IMR-90 (cell line): ENCODE measurements at regions not wholly inside any gene's neighbourhood (a gene's known extent, or its start where the extent isn't known, plus 50 kb on each side); places are given as distances from the start of the nearest gene placed in this dataset.

Experiments used
- ATAC-seq: fragments of 200-7000 bp; cut with Tn5 transposase; 2 replicates; pipeline ENCODE4 v1.9.1; 2020; ENCODE audit warnings: low read depth, mild to moderate bottlenecking, moderate library complexity
- BruUV-seq: library from RNA; stranded (reverse); fragments of 400-500 nt; replicated peaks from 2 replicates; lab custom pipeline; 2021; lab: Mats Ljungman, UMichigan
- CTCF ChIA-PET: fragments of 300-600 bp; formaldehyde crosslinking; extraction: SDS; loops from one replicate; lab custom pipeline; 2021; ENCODE audit warnings: antibody characterized with exemption; lab: Yijun Ruan, JAX
- POLR2A ChIA-PET: fragments of 300-600 bp; sonication (Branson Sonifier 250); formaldehyde crosslinking; loops from one replicate; lab custom pipeline; 2022; ENCODE audit warnings: antibody characterized with exemption; ENCODE audit not compliant: unreplicated experiment; lab: Charles Lee
- DNase-seq: peaks from one replicate; pipeline ENCODE4 v3.0.0; 2013
- H2AFZ ChIP-seq: replicated peaks from 2 replicates; pipeline ENCODE3; 2013; ENCODE audit warnings: low read length, mild to moderate bottlenecking; ENCODE audit not compliant: poor library complexity
- H2AK5ac ChIP-seq: 2 replicates; pipeline ENCODE4 v1.6.1; 2013; ENCODE audit warnings: low read depth, low read length, inconsistent platforms
- H2AK9ac ChIP-seq: replicated peaks from 2 replicates; pipeline ENCODE3; 2013; ENCODE audit warnings: mild to moderate bottlenecking, low read depth, low read length, moderate library complexity; ENCODE audit not compliant: poor library complexity
- H2BK120ac ChIP-seq: 2 replicates; pipeline ENCODE4 v1.6.1; 2013; ENCODE audit warnings: low read depth, low read length, inconsistent platforms
- H2BK15ac ChIP-seq: 3 replicates; pipeline ENCODE4 v1.6.1; 2013; ENCODE audit warnings: low read depth, low read length, inconsistent platforms
- H2BK20ac ChIP-seq: 2 replicates; pipeline ENCODE4 v1.6.1; 2013; ENCODE audit warnings: low read depth, mild to moderate bottlenecking, inconsistent platforms, low read length, moderate library complexity
- H2BK5ac ChIP-seq: 2 replicates; pipeline ENCODE4 v1.6.1; 2013; ENCODE audit warnings: mild to moderate bottlenecking, low read depth, low read length, inconsistent platforms; ENCODE audit not compliant: poor library complexity, severe bottlenecking
- H3K14ac ChIP-seq: replicated peaks from 2 replicates; pipeline ENCODE4 v1.6.1; 2013; ENCODE audit warnings: low read depth, low read length, inconsistent platforms
- H3K18ac ChIP-seq: 2 replicates; pipeline ENCODE4 v1.6.1; 2013; ENCODE audit warnings: low read depth, low read length, control low read depth
- H3K23ac ChIP-seq: 2 replicates; pipeline ENCODE4 v1.6.1; 2013; ENCODE audit warnings: low read depth, low read length, inconsistent platforms
- H3K27ac ChIP-seq: 2 replicates; pipeline ENCODE4 v1.5.1; 2013; ENCODE audit warnings: mild to moderate bottlenecking, control low read depth, low read length; ENCODE audit not compliant: insufficient read depth
- H3K27me3 ChIP-seq: 2 replicates; pipeline ENCODE4 v1.6.1; 2013; ENCODE audit warnings: low read length; ENCODE audit not compliant: control insufficient read depth, insufficient read depth
- H3K36me3 ChIP-seq: 2 replicates; pipeline ENCODE4 v1.6.1; 2013; ENCODE audit warnings: low read length, mixed read lengths; ENCODE audit not compliant: control insufficient read depth, insufficient read depth
- H3K4ac ChIP-seq: 2 replicates; pipeline ENCODE4 v1.6.1; 2013; ENCODE audit warnings: low read depth, low read length, inconsistent platforms
- H3K4me1 ChIP-seq: 2 replicates; pipeline ENCODE4 v1.6.1; 2013; ENCODE audit warnings: low read length, mixed read lengths; ENCODE audit not compliant: control insufficient read depth, insufficient read depth
- H3K4me2 ChIP-seq: 2 replicates; pipeline ENCODE4 v1.6.1; 2013; ENCODE audit warnings: low read depth, mild to moderate bottlenecking, control low read depth, low read length, moderate library complexity
- H3K4me3 ChIP-seq: 2 replicates; pipeline ENCODE4 v1.5.1; 2013; ENCODE audit warnings: low read depth, mild to moderate bottlenecking, control low read depth, low read length, moderate library complexity; ENCODE audit not compliant: insufficient read depth
- H3K56ac ChIP-seq: 2 replicates; pipeline ENCODE4 v1.6.1; 2013; ENCODE audit warnings: low read length, inconsistent platforms; ENCODE audit not compliant: insufficient read depth; ENCODE audit errors: extremely low read depth
- H3K79me1 ChIP-seq, 2 experiments: 2 replicates each; pipeline ENCODE4 v1.6.1; 2013; ENCODE audit warnings: low read length in 2 of 2, inconsistent platforms in 1 of 2, low read depth in 1 of 2
- H3K9ac ChIP-seq: 2 replicates; pipeline ENCODE4 v1.6.1; 2013; ENCODE audit warnings: low read depth, low read length, control low read depth
- H3K9me1 ChIP-seq: 2 replicates; pipeline ENCODE4 v1.6.1; 2013; ENCODE audit warnings: low read length, inconsistent platforms; ENCODE audit not compliant: insufficient read depth
- H3K9me3 ChIP-seq: 2 replicates; pipeline ENCODE4 v1.6.1; 2013; ENCODE audit warnings: low read length; ENCODE audit not compliant: control insufficient read depth, insufficient read depth
- H4K20me1 ChIP-seq: 2 replicates; pipeline ENCODE4 v1.6.1; 2013; ENCODE audit warnings: low read length, inconsistent platforms; ENCODE audit not compliant: insufficient read depth
- H4K5ac ChIP-seq: 2 replicates; pipeline ENCODE4 v1.6.1; 2013; ENCODE audit warnings: mild to moderate bottlenecking, low read depth, low read length, control low read depth
- H4K8ac ChIP-seq, 2 experiments: 2 replicates each; pipeline ENCODE4 v1.6.1; 2013; ENCODE audit warnings: low read depth in 2 of 2, low read length in 2 of 2, control low read depth in 1 of 2, inconsistent platforms in 1 of 2
- H4K91ac ChIP-seq: 2 replicates; pipeline ENCODE4 v1.6.1; 2013; ENCODE audit warnings: low read depth, low read length, inconsistent platforms; ENCODE audit not compliant: insufficient read depth
- BHLHE40 ChIP-seq: fragments of 150-350 bp; IDR thresholded peaks from 2 replicates; pipeline ENCODE4 v1.6.1; 2016; ENCODE audit warnings: mild to moderate bottlenecking, low read depth, low read length
- CEBPB ChIP-seq: IDR thresholded peaks from 2 replicates; pipeline ENCODE4 v1.6.1; 2012; ENCODE audit warnings: low read depth, low read length, improper control_type of control experiment
- CTCF ChIP-seq: conservative IDR thresholded peaks from 2 replicates; pipeline ENCODE4 v1.5.1; 2012; ENCODE audit warnings: mild to moderate bottlenecking, low read depth, low read length, improper control_type of control experiment
- ELK1 ChIP-seq: fragments of 150-350 bp; IDR thresholded peaks from 2 replicates; pipeline ENCODE4 v1.6.1; 2016; ENCODE audit warnings: low read depth, mild to moderate bottlenecking, low read length, moderate library complexity, borderline replicate concordance
- MAFK ChIP-seq: IDR thresholded peaks from 2 replicates; pipeline ENCODE4 v1.6.1; 2012; ENCODE audit warnings: low read depth, low read length, improper control_type of control experiment
- MAZ ChIP-seq: IDR thresholded peaks from 2 replicates; pipeline ENCODE4 v1.6.1; 2012; ENCODE audit warnings: low read depth, mild to moderate bottlenecking, low read length, improper control_type of control experiment, moderate library complexity, borderline replicate concordance
- NFE2L2 ChIP-seq: fragments of 150-350 bp; IDR thresholded peaks from 2 replicates; pipeline ENCODE4 v1.6.1; 2016; ENCODE audit warnings: low read depth, mild to moderate bottlenecking, low read length
- POLR2A ChIP-seq: IDR thresholded peaks from 2 replicates; pipeline ENCODE4 v1.6.1; 2012; ENCODE audit warnings: mild to moderate bottlenecking, low read depth, low read length
- RAD21 ChIP-seq: IDR thresholded peaks from 2 replicates; pipeline ENCODE4 v1.6.1; 2012; ENCODE audit warnings: low read length, improper control_type of control experiment
- RFX5 ChIP-seq: IDR thresholded peaks from 2 replicates; pipeline ENCODE4 v1.8.0; 2012; ENCODE audit warnings: low read depth, mild to moderate bottlenecking, low read length, moderate library complexity
- SMC3 ChIP-seq: fragments of 150-350 bp; IDR thresholded peaks from 2 replicates; pipeline ENCODE4 v1.6.1; 2016; ENCODE audit warnings: low read depth, mild to moderate bottlenecking, antibody characterized with exemption, low read length, moderate library complexity
- WGBS, 2 experiments: methylation state at CpG; one replicate each; pipeline versions ENCODE4 v1.1.5 to v1.1.7; 2013; ENCODE audit warnings: missing lambda C conversion rate in 2 of 2; ENCODE audit not compliant: insufficient read length in 1 of 2; ENCODE audit errors: extremely low coverage in 2 of 2; 5-methylcytosine and 5-hydroxymethylcytosine counted together
- dilution Hi-C: fragments of 300-500 bp; cut with HindIII; formaldehyde crosslinking; loops from one replicate; pipeline ENCODE4 v1.14.3; 2018; ENCODE audit warnings: low sequenced_read_pairs; ENCODE audit not compliant: unreplicated experiment
- in situ Hi-C: fragments of 300-500 bp; cut with MboI; formaldehyde crosslinking; loops from 3 replicates; pipeline ENCODE4 v1.14.3; 2019; ENCODE audit warnings: low sequenced_read_pairs, inconsistent platforms, mixed read lengths
- intact Hi-C: fragments of 100-400 bp; cut with micrococcal nuclease; formaldehyde crosslinking; loops from 2 replicates; pipeline ENCODE4 v1.10.0; 2022

- Histone ChIP-seq H3K36me3 (no peaks in the 10 kb centered on the region), H3K4me3 (no peak overlapping the region), H3K18ac (no peak overlapping the region), H3K4ac (no peak overlapping the region), H3K23ac (no peak overlapping the region), H4K20me1 (peaks cover 4% of the 10 kb centered on the region; the same call in 1 of the 2 replicates), H2BK20ac (no peak overlapping the region), H3K14ac (no peak overlapping the region), H3K9me3 (peaks cover 3% of the 10 kb centered on the region; the same call in 1 of the 2 replicates), H3K4me1 (no peaks in the 10 kb centered on the region), H3K9me1 (no peaks in the 10 kb centered on the region), H2AK5ac (no peak overlapping the region), H3K27me3 (peaks cover 88% of the 10 kb centered on the region), H4K91ac (no peak overlapping the region), H4K5ac (no peak overlapping the region), H2BK15ac (no peak overlapping the region), H3K56ac (no peak overlapping the region), H2AFZ (no peak overlapping the region), H2BK120ac (no peak overlapping the region), H3K4me2 (no peak overlapping the region), H3K9ac (no peak overlapping the region), H2AK9ac (no peak overlapping the region), H3K27ac (no peak overlapping the region), H3K79me1 (no peaks in the 10 kb centered on the region), H2BK5ac (no peak overlapping the region), H4K8ac (no peak overlapping the region)
- ATAC-seq (no peak), DNase-seq (no peak)
- ChIA-PET CTCF (interaction anchor here (0.6 kb wide), 1 partner anchor 32 kb away, joined by 4 read pairs; no protein-coding TSS in a partner anchor), POLR2A (no interaction called here)
- dilution Hi-C loops: no loop called here
- in situ Hi-C loops: no loop called here
- TF ChIP-seq MAZ (no peak), BHLHE40 (no peak), SMC3 (no peak), POLR2A (no peak), CEBPB (no peak), CTCF (no peak), ELK1 (no peak), RFX5 (no peak), NFE2L2 (no peak), RAD21 (no peak), MAFK (no peak)
- no CpG with 5 or more reads among the region's 7 CpGs for WGBS, 2 experiments
- intact Hi-C loops: no loop called here
- no TSS peak for BruUV-seq
Observed at GRCh38 chr16:85991425-85991824, 92.5 kb downstream of the IRF8 start.
